ENCODE measurements at regions not wholly inside any gene's neighbourhood (a gene's known extent, or its start where the extent isn't known, plus 50 kb on each side); places are given as distances from the start of the nearest gene placed in this dataset.

- TF ChIP-seq TRIM28 (IDR thresholded peaks at IDR 0.05; ENCODE audit: borderline replicate concordance, low read length) (no peak), CTCF (tag by site-specific recombination; IDR thresholded peaks at IDR 0.05) (no peak), ZNF366 (tag by site-specific recombination; conservative IDR thresholded peaks at IDR 0.05) (no peak), PRDM6 (tag by site-specific recombination; IDR thresholded peaks at IDR 0.05) (no peak)
These were observed 722.0 kb upstream of the ADAMTS16 start for GRCh38 chr5:4418084-4418483.
